ENCODE measurements at regions not wholly inside any gene's neighbourhood (a gene's known extent, or its start where the extent isn't known, plus 50 kb on each side); places are given as distances from the start of the nearest gene placed in this dataset.

DNA sequence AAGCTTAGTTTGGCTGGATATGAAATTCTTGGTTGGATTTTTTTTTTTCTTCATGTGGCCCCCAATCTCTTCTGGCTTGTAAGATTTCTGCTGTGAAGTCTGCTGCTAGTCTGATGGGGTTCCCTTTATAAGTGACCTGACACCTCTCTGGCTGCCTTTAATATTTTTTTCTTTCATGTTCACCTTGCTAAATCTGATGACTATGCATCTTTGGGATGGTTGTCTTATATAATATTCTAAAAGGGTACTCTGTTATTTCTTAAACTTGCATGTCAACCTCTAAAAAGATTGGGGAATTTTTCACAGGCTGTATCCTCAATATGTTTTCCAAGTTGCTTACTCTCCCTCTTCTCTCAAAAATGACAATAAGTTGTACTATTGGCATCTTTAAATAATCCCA lies 500.0 kb downstream of the CAAP1 start:
- DNase-seq (ENCODE audit: low read depth), result no peak
- TF ChIP-seq CTCF (conservative IDR thresholded peaks at IDR 0.05; ENCODE audit: low read depth, low read length), result no peak
- no peak overlapping the region for H3K4me3 ChIP-seq (ENCODE audit: low read depth, low read length)

- no peak for TF ChIP-seq CTCF (conservative IDR thresholded peaks at IDR 0.05; ENCODE audit: low read depth, low read length)
- H3K4me3 ChIP-seq (ENCODE audit: low read depth, low read length), result no peak overlapping the region
- no peak for DNase-seq (ENCODE audit: low read depth)
These were observed 501.6 kb downstream of the CAAP1 start for GRCh38 chr9:26391036-26391435.

DNA sequence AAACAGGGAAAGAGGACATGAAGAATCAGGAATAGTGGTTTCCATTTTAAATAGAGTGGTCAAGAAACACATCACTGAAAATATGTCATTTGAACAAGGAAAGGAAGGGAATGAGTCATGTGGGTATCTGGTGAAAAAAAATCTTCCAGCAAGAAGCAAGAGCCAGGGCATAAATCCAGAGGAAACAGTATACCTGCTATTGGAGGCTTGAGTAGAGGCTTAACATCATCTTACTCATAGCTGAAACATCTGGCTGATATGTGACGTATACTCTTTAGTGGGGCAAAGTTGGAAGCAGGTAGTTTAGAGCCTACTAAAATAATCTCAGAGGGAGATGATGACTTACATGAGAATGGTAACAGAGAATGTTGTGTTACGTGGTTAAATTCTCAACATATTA lies 517.2 kb downstream of the CAAP1 start:
- TF ChIP-seq CTCF (conservative IDR thresholded peaks at IDR 0.05; ENCODE audit: low read depth, low read length), result no peak
- H3K4me3 ChIP-seq (ENCODE audit: low read depth, low read length), result no peak overlapping the region
- no peak for DNase-seq (ENCODE audit: low read depth)

DNA sequence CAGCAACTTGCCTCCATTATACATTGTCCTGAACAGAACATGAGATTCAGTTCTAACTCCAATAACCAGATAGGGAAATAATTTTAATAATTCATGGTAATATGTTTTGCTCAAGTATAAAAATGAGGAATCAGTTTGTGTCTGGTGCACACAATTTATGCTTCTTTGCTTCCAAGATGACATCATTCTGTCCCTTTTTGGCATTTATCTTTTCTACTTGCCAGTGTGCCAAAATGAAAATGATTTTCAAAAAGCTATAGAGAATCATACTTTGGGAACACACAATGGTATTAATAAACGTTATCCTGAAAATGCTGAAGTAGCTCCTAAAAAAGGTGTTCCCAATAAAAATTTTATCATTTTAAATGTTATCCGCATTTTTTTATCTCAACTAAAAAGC lies 519.0 kb downstream of the CAAP1 start:
- no peak for TF ChIP-seq CTCF (conservative IDR thresholded peaks at IDR 0.05; ENCODE audit: low read depth, low read length)
- DNase-seq (ENCODE audit: low read depth), result no peak
- H3K4me3 ChIP-seq (ENCODE audit: low read depth, low read length), result no peak overlapping the region

- TF ChIP-seq CTCF (conservative IDR thresholded peaks at IDR 0.05; ENCODE audit: low read depth, low read length), result no peak
- no peak overlapping the region for H3K4me3 ChIP-seq (ENCODE audit: low read depth, low read length)
- no peak for DNase-seq (ENCODE audit: low read depth)
These were observed 521.4 kb downstream of the CAAP1 start for GRCh38 chr9:26371236-26371635.

GRCh38 chr9:26369093-26369492 lies 523.5 kb downstream of the CAAP1 start:
- DNase-seq (ENCODE audit: low read depth), result no peak
- H3K4me3 ChIP-seq (ENCODE audit: low read depth, low read length), result no peak overlapping the region
- no peak for TF ChIP-seq CTCF (conservative IDR thresholded peaks at IDR 0.05; ENCODE audit: low read depth, low read length)

DNA sequence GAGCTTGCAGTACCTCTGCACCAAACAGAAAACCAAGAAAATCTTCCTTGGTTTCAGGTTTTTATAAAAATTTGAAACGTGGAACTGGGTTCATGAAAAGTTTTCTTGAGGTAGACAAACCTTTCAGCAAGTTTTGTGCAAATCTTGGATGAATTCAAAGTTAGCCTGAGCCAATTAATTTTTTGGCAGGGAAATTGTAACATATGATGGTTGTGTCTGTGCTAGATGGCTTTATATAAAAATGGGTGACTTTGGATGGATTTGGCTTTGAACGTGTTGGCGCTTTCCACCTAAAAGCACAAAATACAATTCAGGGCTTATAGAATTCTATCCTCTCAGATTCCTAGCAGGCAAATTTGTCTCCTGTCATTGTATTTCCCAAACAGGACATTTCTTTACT lies 524.4 kb downstream of the CAAP1 start:
- no peak for TF ChIP-seq CTCF (conservative IDR thresholded peaks at IDR 0.05; ENCODE audit: low read depth, low read length)
- no peak for DNase-seq (ENCODE audit: low read depth)
- no peak overlapping the region for H3K4me3 ChIP-seq (ENCODE audit: low read depth, low read length)

Measured in choroid plexus epithelial cell (primary cell).